HEK293T (cell line): ENCODE measurements at regions not wholly inside any gene's neighbourhood (a gene's known extent, or its start where the extent isn't known, plus 50 kb on each side); places are given as distances from the start of the nearest gene placed in this dataset.
A peak's percentile ranks its signal among the peaks of the same experiment; 100 is the strongest.

Experiments used
- CTCF ChIA-PET: fragments of 350-600 bp; formaldehyde crosslinking; extraction: SDS; loops from one replicate; lab custom pipeline; 2021; ENCODE audit warnings: antibody characterized with exemption, inconsistent platforms; lab: Yijun Ruan, JAX
- POLR2A ChIA-PET: fragments of 350-600 bp; formaldehyde crosslinking; extraction: SDS; loops from one replicate; lab custom pipeline; 2020; ENCODE audit warnings: antibody characterized with exemption, inconsistent platforms; lab: Yijun Ruan, JAX
- DNase-seq: peaks from one replicate; pipeline ENCODE4 v3.0.0; 2012; ENCODE audit warnings: mixed read lengths; ENCODE audit errors: extremely low spot score
- ARNT ChIP-seq: fragments of 450-650 bp; IDR thresholded peaks from 2 replicates; pipeline ENCODE4 v1.6.1; 2017; ENCODE audit warnings: mild to moderate bottlenecking
- BHLHE40 ChIP-seq: fragments of 450-650 bp; IDR thresholded peaks from 2 replicates; pipeline ENCODE4 v1.6.1; 2016; ENCODE audit warnings: mild to moderate bottlenecking, moderate library complexity, borderline replicate concordance
- CTBP1 ChIP-seq: fragments of 450-650 bp; IDR thresholded peaks from 2 replicates; pipeline ENCODE4 v1.6.1; 2016; ENCODE audit warnings: borderline replicate concordance
- ELF4 ChIP-seq: fragments of 450-650 bp; IDR thresholded peaks from 2 replicates; pipeline ENCODE4 v1.6.1; 2017; ENCODE audit warnings: antibody characterized with exemption
- FOXA1 ChIP-seq: fragments of 450-650 bp; IDR thresholded peaks from 2 replicates; pipeline ENCODE4 v1.6.1; 2016; ENCODE audit warnings: mild to moderate bottlenecking
- FOXK2 ChIP-seq: fragments of 450-650 bp; IDR thresholded peaks from 2 replicates; pipeline ENCODE4 v1.6.1; 2016; ENCODE audit warnings: mild to moderate bottlenecking
- FOXM1 ChIP-seq: fragments of 450-650 bp; IDR thresholded peaks from 2 replicates; pipeline ENCODE4 v1.6.1; 2017; ENCODE audit warnings: mild to moderate bottlenecking, borderline replicate concordance
- HDGF ChIP-seq: fragments of 450-650 bp; IDR thresholded peaks from 2 replicates; pipeline ENCODE4 v1.6.1; 2017; ENCODE audit warnings: antibody characterized with exemption, borderline replicate concordance
- L3MBTL2 ChIP-seq: fragments of 450-650 bp; conservative IDR thresholded peaks from 2 replicates; pipeline ENCODE4 v1.6.1; 2016; ENCODE audit warnings: mild to moderate bottlenecking
- LEF1 ChIP-seq: fragments of 450-650 bp; IDR thresholded peaks from 2 replicates; pipeline ENCODE4 v1.6.1; 2017; ENCODE audit warnings: mild to moderate bottlenecking, borderline replicate concordance
- NFRKB ChIP-seq: fragments of 450-650 bp; IDR thresholded peaks from 2 replicates; pipeline ENCODE4 v1.6.1; 2016; ENCODE audit warnings: mild to moderate bottlenecking, moderate library complexity
- PKNOX1 ChIP-seq: fragments of 450-650 bp; IDR thresholded peaks from 2 replicates; pipeline ENCODE4 v1.6.1; 2016
- SP1 ChIP-seq: fragments of 450-650 bp; IDR thresholded peaks from 2 replicates; pipeline ENCODE4 v1.6.1; 2017
- SUZ12 ChIP-seq: fragments of 450-650 bp; IDR thresholded peaks from 2 replicates; pipeline ENCODE4 v1.6.1; 2016; ENCODE audit warnings: mild to moderate bottlenecking
- TARDBP ChIP-seq: fragments of 450-650 bp; IDR thresholded peaks from 2 replicates; pipeline ENCODE4 v1.6.1; 2016
- ZNF384 ChIP-seq: fragments of 450-650 bp; IDR thresholded peaks from 2 replicates; pipeline ENCODE4 v1.6.1; 2016

DNA sequence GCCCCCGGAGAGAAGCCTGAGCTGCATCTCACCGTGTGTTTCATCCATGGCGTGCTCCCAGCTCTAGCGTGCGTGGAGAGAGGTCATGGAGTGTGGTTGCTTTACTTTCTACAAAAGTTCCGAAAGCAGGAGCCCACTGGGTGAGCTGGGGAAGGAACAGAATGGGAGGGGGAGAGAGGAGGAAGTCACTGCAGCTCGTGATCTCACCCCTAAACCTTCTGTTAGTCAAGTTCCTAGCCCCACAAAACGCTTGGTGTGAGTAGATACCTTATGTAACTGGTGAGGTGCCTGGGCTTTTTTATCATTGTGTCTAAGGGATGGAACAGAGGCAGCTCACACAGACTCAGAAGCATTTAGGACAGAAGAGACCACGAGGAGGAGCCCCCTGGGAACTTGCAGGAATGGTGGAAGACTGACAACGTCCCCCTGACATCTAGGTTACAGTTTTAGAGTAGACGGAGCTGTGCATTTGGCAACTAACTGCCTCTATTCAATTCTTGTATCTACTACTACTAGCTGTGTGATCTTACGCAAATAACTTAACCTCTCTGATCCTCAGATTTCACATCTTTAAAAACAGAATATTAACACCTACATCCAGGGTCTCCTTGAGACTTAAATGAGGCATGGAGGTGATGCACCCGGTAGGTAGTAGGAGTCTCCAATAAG lies 123.3 kb downstream of the ARL4C start:
- ChIA-PET POLR2A (no interaction called here), CTCF (interaction anchor here (0.7 kb wide), 1 partner anchor 10 kb away, joined by 5 read pairs; no protein-coding TSS in a partner anchor)
- TF ChIP-seq FOXK2 (no peak), ELF4 (no peak), LEF1 (no peak), L3MBTL2 (no peak), HDGF (no peak), ARNT (no peak), SP1 (no peak), CTBP1 (no peak)
- DNase-seq: no peak

DNA sequence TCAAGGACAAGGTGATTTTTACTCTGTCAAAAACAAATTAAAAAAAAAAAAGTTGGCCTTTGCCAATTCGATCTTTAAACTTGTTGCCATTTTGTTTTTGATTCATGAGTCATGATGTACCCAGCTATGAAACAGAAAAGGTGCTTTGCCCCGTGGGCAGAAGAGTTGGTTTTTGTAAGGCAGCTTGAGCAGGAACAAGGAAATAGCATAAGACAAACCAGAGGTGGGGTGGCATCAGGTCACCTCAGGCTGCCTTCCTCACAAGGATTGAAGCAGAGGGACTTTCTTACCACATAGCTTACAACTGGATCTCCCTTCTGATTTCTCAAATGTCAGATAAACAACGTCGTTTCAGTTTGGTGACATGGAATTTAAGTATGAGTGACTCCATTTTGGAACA lies 123.8 kb downstream of the ARL4C start:
- TF ChIP-seq ARNT (no peak), NFRKB (no peak), HDGF (no peak), FOXK2 (no peak), CTBP1 (no peak), FOXM1 (no peak), ZNF384 (no peak), PKNOX1 (no peak)
- ChIA-PET CTCF (interaction anchor here (0.7 kb wide), 1 partner anchor 10 kb away, joined by 5 read pairs; no protein-coding TSS in a partner anchor), POLR2A (no interaction called here)
- no peak for DNase-seq

GRCh38 chr2:234372506-234372905 lies 124.4 kb downstream of the ARL4C start:
- ChIA-PET POLR2A (no interaction called here), CTCF (no interaction called here)
- no peak for TF ChIP-seq FOXM1
- TF ChIP-seq PKNOX1: no peak
- no peak for TF ChIP-seq FOXK2
- no peak for TF ChIP-seq NFRKB
- no peak for TF ChIP-seq TARDBP
- TF ChIP-seq ARNT: no peak
- no peak for TF ChIP-seq ELF4
- TF ChIP-seq HDGF: no peak
- TF ChIP-seq ZNF384: no peak
- TF ChIP-seq FOXA1: no peak
- no peak for TF ChIP-seq L3MBTL2
- no peak for DNase-seq

GRCh38 chr2:234368861-234369261 lies 128.0 kb downstream of the ARL4C start:
- peak; percentile 50 for DNase-seq
- TF ChIP-seq PKNOX1: peak; percentile 76
- no peak for TF ChIP-seq HDGF
- POLR2A ChIA-PET: interaction anchor here (1.4 to 1.8 kb wide), 2 partner anchors 9 to 127 kb away, joined by 7 read pairs; no protein-coding TSS in a partner anchor
- CTCF ChIA-PET: interaction anchor here (0.7 kb wide), 2 partner anchors 13 to 51 kb away, joined by 3 to 7 read pairs; no protein-coding TSS in a partner anchor

DNA sequence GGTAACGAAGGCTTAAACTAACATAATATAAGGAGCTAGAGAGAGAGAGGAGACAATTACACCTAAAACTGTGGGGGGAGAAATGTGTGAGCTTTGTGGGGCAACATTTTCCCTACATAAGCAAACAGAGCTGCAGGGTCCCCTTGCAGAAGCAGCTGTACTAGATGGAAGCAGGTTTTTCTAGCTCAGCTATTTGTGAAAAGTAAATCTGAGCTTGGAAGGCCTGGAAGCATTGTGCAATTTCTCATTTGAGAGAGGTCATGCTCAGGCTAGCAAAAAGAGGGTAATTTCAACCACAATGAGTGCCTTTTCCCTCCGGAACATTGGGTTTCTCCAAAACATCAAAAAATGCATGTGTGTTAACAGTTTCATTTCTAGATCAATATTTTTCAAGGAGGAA lies 130.0 kb downstream of the ARL4C start:
- POLR2A ChIA-PET: no interaction called here
- no peak for DNase-seq
- CTCF ChIA-PET: interaction anchor here (1.0 kb wide), 1 partner anchor 11 kb away, joined by 3 read pairs; no protein-coding TSS in a partner anchor
- no peak for TF ChIP-seq PKNOX1
- no peak for TF ChIP-seq TARDBP
- no peak for TF ChIP-seq ARNT
- TF ChIP-seq CTBP1: no peak
- no peak for TF ChIP-seq FOXM1
- no peak for TF ChIP-seq L3MBTL2
- TF ChIP-seq NFRKB: no peak
- no peak for TF ChIP-seq BHLHE40

GRCh38 chr2:234364661-234365060 lies 132.2 kb downstream of the ARL4C start:
- CTCF ChIA-PET: no interaction called here
- no peak for DNase-seq
- TF ChIP-seq SUZ12 (no peak), ZNF384 (no peak)
- POLR2A ChIA-PET: no interaction called here
